GM12878 (cell line): ENCODE measurements at regions not wholly inside any gene's neighbourhood (a gene's known extent, or its start where the extent isn't known, plus 50 kb on each side); places are given as distances from the start of the nearest gene placed in this dataset.

Experiments used
- ATAC-seq: fragments of 200-7000 bp; cut with Tn5 transposase; 3 replicates; pipeline ENCODE4 v1.9.1; 2020; ENCODE audit warnings: mild to moderate bottlenecking, moderate library complexity
- BruUV-seq: library from RNA; stranded (reverse); fragments of 400-500 nt; replicated peaks from 2 replicates; lab custom pipeline; 2021; lab: Mats Ljungman, UMichigan
- CTCF ChIA-PET: fragments of 300-600 bp; sonication (Branson Sonifier 250); formaldehyde crosslinking; extraction: SDS; loops from one replicate; lab custom pipeline; 2021; ENCODE audit warnings: inconsistent platforms; lab: Yijun Ruan, JAX
- POLR2A ChIA-PET: fragments of 350-600 bp; formaldehyde crosslinking; extraction: SDS; loops from one replicate; lab custom pipeline; 2021; ENCODE audit warnings: inconsistent platforms; lab: Charles Lee
- RAD21 ChIA-PET: fragments of 300-600 bp; sonication (Branson Sonifier 250); formaldehyde crosslinking; loops from one replicate; lab custom pipeline; 2023; ENCODE audit warnings: antibody characterized with exemption; ENCODE audit not compliant: unreplicated experiment; lab: Charles Lee
- SMC1A ChIA-PET: fragments of 300-600 bp; sonication (Branson Sonifier 250); formaldehyde crosslinking; loops from one replicate; lab custom pipeline; 2023; ENCODE audit not compliant: unreplicated experiment, uncharacterized antibody; lab: Charles Lee
- DNase-seq: peaks from one replicate; pipeline ENCODE4 v3.0.0-alpha.2; 2011; ENCODE audit warnings: low read depth, low spot score
- FAIRE-seq: peaks from 3 replicates; lab custom pipeline; 2011; peaks lifted over from hg19 to GRCh38; lab: Jason Lieb, UNC
- H2AFZ ChIP-seq: 2 replicates; pipeline ENCODE4 v1.6.0; 2011; ENCODE audit warnings: low read depth, low read length, control low read depth; ENCODE audit not compliant: control insufficient read depth
- H3K27ac ChIP-seq: 2 replicates; pipeline ENCODE4 v1.5.1; 2011; ENCODE audit warnings: control low read depth; ENCODE audit not compliant: control insufficient read depth, insufficient read depth
- H3K27me3 ChIP-seq, 2 experiments: replicated peaks in 1 of 2; 2 replicates each; pipeline versions ENCODE4 v1.6.0 to v1.6.1; 2011; ENCODE audit warnings: low read length in 1 of 2; ENCODE audit not compliant: control insufficient read depth in 2 of 2, insufficient read depth in 2 of 2
- H3K36me3 ChIP-seq, 2 experiments: 2 replicates each; pipeline ENCODE4 v1.5.1; 2011; ENCODE audit warnings: low read length in 1 of 2; ENCODE audit not compliant: control insufficient read depth in 2 of 2, insufficient read depth in 2 of 2
- H3K4me1 ChIP-seq: 2 replicates; pipeline ENCODE4 v1.6.1; 2011; ENCODE audit warnings: mild to moderate bottlenecking, low read length, moderate library complexity, mixed read lengths; ENCODE audit not compliant: control insufficient read depth, insufficient read depth
- H3K4me2 ChIP-seq: 2 replicates; pipeline ENCODE4 v1.6.0; 2011; ENCODE audit warnings: control low read depth; ENCODE audit not compliant: control insufficient read depth, insufficient read depth
- H3K4me3 ChIP-seq: fragments of 200-600 bp; sonication (generic); 2 replicates; pipeline ENCODE4 v1.5.1; 2016
- H3K79me2 ChIP-seq: 2 replicates; pipeline ENCODE4 v1.6.0; 2011; ENCODE audit warnings: low read length; ENCODE audit not compliant: control insufficient read depth, insufficient read depth
- H3K9ac ChIP-seq: 2 replicates; pipeline ENCODE4 v1.8.0; 2011; ENCODE audit warnings: low read length, control low read depth, mixed read lengths; ENCODE audit not compliant: control insufficient read depth, insufficient read depth
- H3K9me3 ChIP-seq: replicated peaks from 3 replicates; pipeline ENCODE4 v1.5.1; 2011; ENCODE audit warnings: mild to moderate bottlenecking, low read length; ENCODE audit not compliant: control insufficient read depth, insufficient read depth
- H4K20me1 ChIP-seq: 2 replicates; pipeline ENCODE4 v1.6.0; 2011; ENCODE audit not compliant: control insufficient read depth, insufficient read depth
- CREB1 ChIP-seq: IDR thresholded peaks from 2 replicates; pipeline ENCODE4 v1.6.1; 2012; ENCODE audit warnings: low read depth, mild to moderate bottlenecking, inconsistent platforms
- EGR1 ChIP-seq, 2 experiments: IDR thresholded peaks; 1 replicate in 1 of 2; 2 replicates in 1 of 2; pipeline ENCODE4 v1.6.1; 2011 to 2012; ENCODE audit warnings: low read depth in 2 of 2, low read length in 2 of 2, borderline replicate concordance in 1 of 2, mild to moderate bottlenecking in 1 of 2, moderate library complexity in 1 of 2
- EP300 ChIP-seq, 2 experiments: fragments of 150-350 bp in 1 of 2; IDR thresholded peaks; 2 replicates each; pipeline ENCODE4 v1.6.1; 2011 to 2012; ENCODE audit warnings: low read depth in 2 of 2, low read length in 2 of 2, borderline replicate concordance in 1 of 2, improper control_type of control experiment in 1 of 2, inconsistent platforms in 1 of 2; ENCODE audit not compliant: control insufficient read depth in 1 of 2
- FOXM1 ChIP-seq: IDR thresholded peaks from 2 replicates; pipeline ENCODE4 v1.6.1; 2012; ENCODE audit warnings: low read depth, mild to moderate bottlenecking, inconsistent platforms, low read length, moderate library complexity
- HDAC2 ChIP-seq: fragments of 200-600 bp; sonication (generic); IDR thresholded peaks from 2 replicates; pipeline ENCODE4 v1.6.1; 2017
- MYC ChIP-seq: IDR thresholded peaks from 2 replicates; pipeline ENCODE4 v1.6.1; 2011; ENCODE audit warnings: mild to moderate bottlenecking, low read length, moderate library complexity, inconsistent platforms; ENCODE audit not compliant: insufficient read depth, insufficient replicate concordance, insufficient read length, severe bottlenecking
- NFXL1 ChIP-seq: fragments of 450-650 bp; IDR thresholded peaks from 2 replicates; pipeline ENCODE4 v1.6.1; 2017; ENCODE audit warnings: antibody characterized with exemption, mild to moderate bottlenecking, borderline replicate concordance
- NFYA ChIP-seq: IDR thresholded peaks from 2 replicates; pipeline ENCODE4 v1.6.1; 2011; ENCODE audit warnings: low read depth, mild to moderate bottlenecking, low read length, improper control_type of control experiment, borderline replicate concordance
- NKRF ChIP-seq: fragments of 450-650 bp; conservative IDR thresholded peaks from 2 replicates; pipeline ENCODE4 v1.6.1; 2017; ENCODE audit warnings: mild to moderate bottlenecking, moderate library complexity
- PML ChIP-seq: IDR thresholded peaks from 2 replicates; pipeline ENCODE4 v1.6.1; 2012; ENCODE audit warnings: low read length, inconsistent platforms
- RAD21 ChIP-seq: IDR thresholded peaks from 2 replicates; pipeline ENCODE4 v1.6.1; 2011; ENCODE audit warnings: mild to moderate bottlenecking, low read depth, low read length, moderate library complexity; ENCODE audit not compliant: insufficient read depth
- SMAD5 ChIP-seq: IDR thresholded peaks from 2 replicates; pipeline ENCODE4 v1.6.1; 2016; ENCODE audit warnings: antibody characterized with exemption, low read depth
- TCF12 ChIP-seq: IDR thresholded peaks from 2 replicates; pipeline ENCODE4 v1.6.1; 2011; ENCODE audit warnings: low read depth, mild to moderate bottlenecking, low read length
- ZBTB11 ChIP-seq: fragments of 450-650 bp; formaldehyde crosslinking; IDR thresholded peaks from 2 replicates; pipeline ENCODE4 v1.5.0; 2022; ENCODE audit warnings: mild to moderate bottlenecking, missing genetic modification characterization
- ZNF207 ChIP-seq: fragments of 450-650 bp; IDR thresholded peaks from 2 replicates; pipeline ENCODE4 v1.6.1; 2014; ENCODE audit warnings: antibody characterized with exemption, mild to moderate bottlenecking, borderline replicate concordance
- ZZZ3 ChIP-seq: IDR thresholded peaks from 2 replicates; pipeline ENCODE4 v1.6.1; 2011; ENCODE audit warnings: low read depth; ENCODE audit not compliant: control insufficient read depth, insufficient read length
- in situ Hi-C: fragments of 300-500 bp; cut with MboI; formaldehyde crosslinking; loops from 9 replicates; pipeline ENCODE4 v1.14.3; 2018; ENCODE audit warnings: mixed read lengths
- intact Hi-C: fragments of 100-400 bp; cut with micrococcal nuclease; formaldehyde crosslinking; loops from one replicate; pipeline ENCODE4 v1.14.2; 2022; ENCODE audit not compliant: unreplicated experiment
- TF ChIP-seq, protein P1 (sequence below): fragments of 450-650 bp; IDR thresholded peaks from 2 replicates; pipeline ENCODE4 v1.6.1; 2016; ENCODE audit warnings: mild to moderate bottlenecking
- TF ChIP-seq, protein P2 (sequence below): IDR thresholded peaks from 2 replicates; pipeline ENCODE4 v1.6.1; 2011; ENCODE audit warnings: borderline replicate concordance, low read depth, mild to moderate bottlenecking, moderate library complexity, mixed read lengths, low read length; ENCODE audit not compliant: insufficient read depth; ENCODE audit errors: extremely low read length

GRCh38 chr15:69766156-69766555, 313.5 kb downstream of the RPLP1 start:
- ChIA-PET CTCF (no interaction called here), POLR2A (no interaction called here), SMC1A (no interaction called here), RAD21 (no interaction called here)
- Histone ChIP-seq H3K79me2 (no peaks in the 10 kb centered on the region), H3K4me1 (0 out of 2 replicates have a peak, but pooled peaks cover 2% of the 10 kb centered on the region), H3K4me2 (no peak overlapping the region), H2AFZ (no peak overlapping the region), H3K9ac (no peak overlapping the region), H3K9me3 (no peaks in the 10 kb centered on the region), H3K27me3 (peaks cover 0 to 3% of the 10 kb centered on the region in 2 experiments; a peak in 1 of 4 replicates), H3K27ac (no peak overlapping the region), H3K36me3 (no peaks in the 10 kb centered on the region), H4K20me1 (no peaks in the 10 kb centered on the region), H3K4me3 (no peak overlapping the region)
- intact Hi-C loops (no loop called here), in situ Hi-C loops (no loop called here)
- no TSS peak for BruUV-seq
- ATAC-seq (no peak), FAIRE-seq (no peak), DNase-seq (no peak)
- TF ChIP-seq NFYA (no peak), NKRF (no peak), ZNF207 (no peak), EP300 (IDR thresholded peaks at IDR 0.05; ENCODE audit: borderline replicate concordance in 1 of 2, control insufficient read depth in 1 of 2, low read depth in 2 of 2, low read length in 2 of 2) (no peak), HDAC2 (no peak), RAD21 (no peak), FOXM1 (no peak), ZZZ3 (no peak), EGR1 (IDR thresholded peaks at IDR 0.05; ENCODE audit: borderline replicate concordance in 1 of 2, low read depth in 2 of 2, low read length in 2 of 2) (no peak), SMAD5 (no peak), NFXL1 (no peak), ZBTB11 (no peak), PML (no peak), CREB1 (no peak), TCF12 (no peak), MYC (no peak)
- TF ChIP-seq, protein P1, sequence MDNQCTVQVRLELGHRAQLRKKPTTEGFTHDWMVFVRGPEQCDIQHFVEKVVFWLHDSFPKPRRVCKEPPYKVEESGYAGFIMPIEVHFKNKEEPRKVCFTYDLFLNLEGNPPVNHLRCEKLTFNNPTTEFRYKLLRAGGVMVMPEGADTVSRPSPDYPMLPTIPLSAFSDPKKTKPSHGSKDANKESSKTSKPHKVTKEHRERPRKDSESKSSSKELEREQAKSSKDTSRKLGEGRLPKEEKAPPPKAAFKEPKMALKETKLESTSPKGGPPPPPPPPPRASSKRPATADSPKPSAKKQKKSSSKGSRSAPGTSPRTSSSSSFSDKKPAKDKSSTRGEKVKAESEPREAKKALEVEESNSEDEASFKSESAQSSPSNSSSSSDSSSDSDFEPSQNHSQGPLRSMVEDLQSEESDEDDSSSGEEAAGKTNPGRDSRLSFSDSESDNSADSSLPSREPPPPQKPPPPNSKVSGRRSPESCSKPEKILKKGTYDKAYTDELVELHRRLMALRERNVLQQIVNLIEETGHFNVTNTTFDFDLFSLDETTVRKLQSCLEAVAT: no peak
- TF ChIP-seq, protein P2, sequence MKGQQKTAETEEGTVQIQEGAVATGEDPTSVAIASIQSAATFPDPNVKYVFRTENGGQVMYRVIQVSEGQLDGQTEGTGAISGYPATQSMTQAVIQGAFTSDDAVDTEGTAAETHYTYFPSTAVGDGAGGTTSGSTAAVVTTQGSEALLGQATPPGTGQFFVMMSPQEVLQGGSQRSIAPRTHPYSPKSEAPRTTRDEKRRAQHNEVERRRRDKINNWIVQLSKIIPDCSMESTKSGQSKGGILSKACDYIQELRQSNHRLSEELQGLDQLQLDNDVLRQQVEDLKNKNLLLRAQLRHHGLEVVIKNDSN: no peak
